Pancreas (tissue), 10 donors: ENCODE measurements at regions not wholly inside any gene's neighbourhood (a gene's known extent, or its start where the extent isn't known, plus 50 kb on each side); places are given as distances from the start of the nearest gene placed in this dataset.
A peak's percentile ranks its signal among the peaks of the same experiment; 100 is the strongest.

Experiments used
- ATAC-seq, 4 donors: fragments of 200-7000 bp; cut with Tn5 transposase; one replicate each; pipeline versions ENCODE4 v1.8.0 to v1.9.1; 2020; ENCODE audit warnings: mild to moderate bottlenecking in 4 of 4, moderate library complexity in 4 of 4
- DNase-seq, 6 donors: peaks; one replicate each; pipeline ENCODE4 v3.0.0-alpha.2; 2020
- FAIRE-seq: peaks from 2 replicates; lab custom pipeline; 2012; peaks lifted over from hg19 to GRCh38; lab: Jason Lieb, UNC
- H3K27ac ChIP-seq, 4 donors: fragments of 200-600 bp; sonication (generic); 1 replicate in 3 of 4; 2 replicates in 1 of 4; pipeline versions ENCODE4 v1.5.0 to v1.8.0; 2020
- H3K27me3 ChIP-seq, 4 donors: fragments of 200-600 bp; one replicate each; pipeline ENCODE4 v1.8.0; 2021
- H3K36me3 ChIP-seq, 3 donors: fragments of 200-600 bp; sonication (generic) in 1 of 3; one replicate each; pipeline versions ENCODE4 v1.5.0 to v1.8.0; 2020 to 2021
- H3K4me1 ChIP-seq, 3 donors: fragments of 200-600 bp; one replicate each; pipeline ENCODE4 v1.8.0; 2021
- H3K4me3 ChIP-seq, 4 donors: fragments of 200-600 bp; sonication (generic) in 2 of 4; one replicate each; pipeline versions ENCODE4 v1.5.0 to v1.8.0; 2020 to 2021
- H3K9me3 ChIP-seq, 4 donors: fragments of 200-600 bp; one replicate each; pipeline ENCODE4 v1.8.0; 2021
- CTCF ChIP-seq, 4 donors: fragments of 200-600 bp; sonication (generic) in 3 of 4; IDR thresholded peaks; one replicate each; pipeline versions ENCODE4 v1.5.0 to v1.8.0; 2021; ENCODE audit warnings: antibody characterized with exemption in 4 of 4
- WGBS, 2 donors: extraction: QIAGEN DNeasy Blood & Tissue Kit; methylation state at CpG; one replicate each; pipeline ENCODE4 v1.1.7; 2013; 5-methylcytosine and 5-hydroxymethylcytosine counted together
- intact Hi-C, 3 donors: fragments of 100-400 bp; cut with DNase I; formaldehyde crosslinking; loops; one replicate each; pipeline versions ENCODE4 v1.11.1 to v1.14.2; 2022
- donor health status: healthy with polysubstance abuse.
- donor health status: DM: no; HTN: no; CAD: no; lungs with moderate emphysema.
- donor health status: DM: no; HTN: no; CAD: no.
- donor health status: control.
- donor health status: control.
- donor health status: Bipolar disorder and iron deficiency.
- donor health status: DM: yes; HTN: yes; CAD: no.
- donor health status: DM: no; HTN: no; CAD: no.
- donor health status: DM: no; HTN: no; CAD: no.
- donor health status: DM: yes; HTN: yes; CAD: no.

GRCh38 chr2:12658310-12658945 is 58.3 kb upstream of the TRIB2 start:
- H3K4me3 ChIP-seq: no peak overlapping the region
- 57 to 59% methylated on average over 3 of the region's 3 CpGs for WGBS, 2 donors
- no peaks in the 10 kb centered on the region for H3K36me3 ChIP-seq
- ATAC-seq: peak; percentile 71 to 92 (median 88)
- peaks cover 0 to 18% (median 5%) of the 10 kb centered on the region in 3 donors for H3K4me1 ChIP-seq
- H3K27me3 ChIP-seq: no peaks in the 10 kb centered on the region
- intact Hi-C loops: no loop called here
- no peak for DNase-seq
- H3K9me3 ChIP-seq: no peaks in the 10 kb centered on the region
- peak overlapping the region in 2 of 4 donors; percentile 61 to 71 for H3K27ac ChIP-seq
- TF ChIP-seq CTCF (IDR thresholded peaks at IDR 0.05): no peak
- no peak for FAIRE-seq

GRCh38 chr2:12661489-12661888 is 55.2 kb upstream of the TRIB2 start:
- Histone ChIP-seq H3K36me3 (no peaks in the 10 kb centered on the region), H3K4me1 (peaks cover 0 to 18% (median 5%) of the 10 kb centered on the region in 3 donors), H3K9me3 (no peaks in the 10 kb centered on the region), H3K4me3 (no peak overlapping the region), H3K27ac (peak overlapping the region in 1 of 4 donors; percentile 0), H3K27me3 (no peaks in the 10 kb centered on the region)
- ATAC-seq (no peak), DNase-seq (no peak), FAIRE-seq (no peak)
- no peak for TF ChIP-seq CTCF (IDR thresholded peaks at IDR 0.05)
- WGBS, 2 donors: 73 to 78% methylated on average over 1 of the region's 1 CpG
- intact Hi-C loops: no loop called here

- Histone ChIP-seq H3K27ac (no peak overlapping the region), H3K4me3 (no peak overlapping the region), H3K4me1 (peaks cover 0 to 7% (median 0%) of the 10 kb centered on the region in 3 donors), H3K27me3 (no peaks in the 10 kb centered on the region), H3K36me3 (no peaks in the 10 kb centered on the region), H3K9me3 (no peaks in the 10 kb centered on the region)
- FAIRE-seq (no peak), DNase-seq (no peak), ATAC-seq (peak in 1 of 4 donors; percentile 54)
- TF ChIP-seq CTCF (IDR thresholded peaks at IDR 0.05): no peak
- WGBS, 2 donors: 69 to 70% methylated on average over 11 of the region's 11 CpGs
- intact Hi-C loops: no loop called here
These were observed 53.3 kb upstream of the TRIB2 start for GRCh38 chr2:12663306-12664037.

GRCh38 chr2:12665334-12665733 is 51.4 kb upstream of the TRIB2 start:
- ATAC-seq (peak in 1 of 4 donors; percentile 48), FAIRE-seq (no peak), DNase-seq (no peak)
- no peak for TF ChIP-seq CTCF (IDR thresholded peaks at IDR 0.05)
- H3K4me3 ChIP-seq: no peak overlapping the region
- no peaks in the 10 kb centered on the region for H3K36me3 ChIP-seq
- intact Hi-C loops: no loop called here
- H3K27me3 ChIP-seq: no peaks in the 10 kb centered on the region
- peaks cover 0 to 3% (median 0%) of the 10 kb centered on the region in 3 donors for H3K4me1 ChIP-seq
- H3K27ac ChIP-seq: peak overlapping the region in 1 of 4 donors; percentile 27
- no peaks in the 10 kb centered on the region for H3K9me3 ChIP-seq

- DNase-seq (no peak), FAIRE-seq (no peak), ATAC-seq (no peak)
- no peak overlapping the region for H3K27ac ChIP-seq
- H3K9me3 ChIP-seq: no peaks in the 10 kb centered on the region
- H3K36me3 ChIP-seq: no peaks in the 10 kb centered on the region
- intact Hi-C loops: no loop called here
- no peak for TF ChIP-seq CTCF (IDR thresholded peaks at IDR 0.05)
- no peaks in the 10 kb centered on the region for H3K4me1 ChIP-seq
- H3K4me3 ChIP-seq: no peak overlapping the region
- no peaks in the 10 kb centered on the region for H3K27me3 ChIP-seq
These were observed 50.3 kb upstream of the TRIB2 start for GRCh38 chr2:12666445-12666844.
